NCI-H2081 treated with DMSO at 0.1 percent for 48 hours (cell line): ENCODE measurements at regions not wholly inside any gene's neighbourhood (a gene's known extent, or its start where the extent isn't known, plus 50 kb on each side); places are given as distances from the start of the nearest gene placed in this dataset.

Source experiments
- DNase-seq: peaks from one replicate; lab custom pipeline; 2025; lab: John Stamatoyannopoulos, UW

DNA sequence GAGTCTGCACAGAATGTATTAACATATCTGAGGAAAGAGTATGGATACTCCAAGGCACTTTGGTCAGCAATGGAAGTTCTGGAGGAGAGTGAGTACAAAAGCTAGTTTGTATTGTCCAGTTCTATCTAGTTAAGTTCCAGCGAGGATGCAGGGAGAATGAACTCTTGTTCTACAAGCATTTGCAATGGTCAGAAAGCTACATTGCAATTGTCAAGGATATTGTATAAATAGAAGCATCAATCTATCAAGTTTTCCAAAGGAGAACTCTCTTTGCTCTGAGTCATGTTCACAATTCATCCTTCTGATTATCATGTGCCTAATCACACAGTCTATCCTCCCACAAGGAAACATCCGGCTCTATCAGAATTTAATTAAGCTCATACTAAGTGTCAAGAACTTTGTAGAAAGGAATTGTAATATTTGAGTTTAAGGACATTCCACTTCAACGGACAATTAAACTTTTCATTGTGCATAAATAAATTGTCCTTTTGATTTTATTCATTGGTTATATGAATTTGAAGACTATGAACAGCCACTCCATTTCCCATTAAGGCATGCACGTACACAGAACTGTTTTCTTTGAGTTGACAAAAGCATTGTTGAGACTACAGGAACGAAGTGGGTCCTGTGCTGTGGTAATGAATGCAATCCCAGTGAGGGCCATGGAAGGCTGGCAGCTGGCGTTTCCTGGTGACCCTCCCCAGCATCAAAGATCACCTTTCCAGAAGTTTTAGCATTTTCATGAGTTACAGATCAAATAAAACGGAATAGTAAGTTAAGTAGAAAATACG lies 973.5 kb upstream of the GOT2 start:
- DNase-seq, result no peak

DNA sequence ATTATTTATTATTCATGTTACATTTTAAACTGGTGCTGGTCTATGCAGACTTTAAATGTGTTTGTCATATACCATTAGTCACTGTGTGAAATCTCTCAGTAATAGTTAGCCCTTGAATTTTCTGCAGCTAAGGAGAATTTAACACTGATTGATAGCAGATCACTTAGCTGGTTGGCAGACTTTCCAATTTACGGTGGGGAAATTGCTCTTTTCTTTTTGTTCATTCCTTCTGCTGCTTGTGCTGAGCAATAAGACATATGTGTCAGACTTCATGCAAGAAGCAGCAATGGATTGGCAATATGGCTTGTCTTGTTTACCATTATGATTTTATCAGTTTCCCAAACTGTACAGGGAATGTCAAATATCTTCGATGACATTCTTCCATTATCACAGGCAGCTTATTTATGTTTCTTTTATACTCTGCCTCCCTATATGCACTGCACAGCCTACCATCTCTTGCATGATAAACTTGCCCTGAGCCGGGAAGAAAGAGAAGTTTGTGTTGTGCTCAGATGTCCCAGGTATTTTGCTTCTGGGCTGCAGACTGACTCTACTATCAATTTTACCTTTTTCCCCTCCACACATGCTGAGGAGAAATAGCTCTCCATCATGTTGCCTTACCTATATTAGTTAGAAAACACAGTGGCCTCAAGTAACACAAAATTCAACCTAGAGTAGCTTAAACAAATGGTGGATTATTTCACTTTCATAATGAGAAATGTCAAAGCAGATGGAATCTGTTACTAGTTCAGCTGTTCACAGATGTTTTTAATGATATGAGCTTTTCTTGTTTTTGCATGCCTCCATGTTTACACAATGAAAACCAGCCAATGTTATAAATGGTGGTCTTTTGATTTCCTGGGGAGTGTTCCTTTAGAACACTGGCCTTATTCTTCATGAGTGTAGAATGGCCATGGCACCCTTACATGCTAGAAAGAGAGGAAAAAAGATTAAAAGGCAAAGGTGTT lies 968.1 kb upstream of the GOT2 start:
- no peak for DNase-seq

DNA sequence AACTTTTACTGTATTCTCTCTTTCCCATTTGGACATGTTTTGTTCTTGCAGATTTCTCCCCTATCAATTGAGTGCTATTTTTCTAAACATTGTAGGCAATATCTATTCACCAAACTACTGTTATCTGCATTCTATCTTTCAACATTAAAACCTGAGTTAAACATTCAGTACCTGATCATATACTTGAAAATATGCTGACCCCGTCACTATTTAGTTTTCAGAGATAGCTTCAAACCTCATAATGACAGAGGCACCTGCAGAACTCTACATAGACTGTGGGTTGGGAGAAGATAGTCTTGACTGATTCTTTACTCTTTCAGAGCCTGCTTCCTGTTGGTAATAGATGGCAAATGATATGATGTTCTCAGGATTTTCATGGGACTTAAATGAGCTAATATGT lies 965.7 kb upstream of the GOT2 start:
- DNase-seq, result no peak

DNA sequence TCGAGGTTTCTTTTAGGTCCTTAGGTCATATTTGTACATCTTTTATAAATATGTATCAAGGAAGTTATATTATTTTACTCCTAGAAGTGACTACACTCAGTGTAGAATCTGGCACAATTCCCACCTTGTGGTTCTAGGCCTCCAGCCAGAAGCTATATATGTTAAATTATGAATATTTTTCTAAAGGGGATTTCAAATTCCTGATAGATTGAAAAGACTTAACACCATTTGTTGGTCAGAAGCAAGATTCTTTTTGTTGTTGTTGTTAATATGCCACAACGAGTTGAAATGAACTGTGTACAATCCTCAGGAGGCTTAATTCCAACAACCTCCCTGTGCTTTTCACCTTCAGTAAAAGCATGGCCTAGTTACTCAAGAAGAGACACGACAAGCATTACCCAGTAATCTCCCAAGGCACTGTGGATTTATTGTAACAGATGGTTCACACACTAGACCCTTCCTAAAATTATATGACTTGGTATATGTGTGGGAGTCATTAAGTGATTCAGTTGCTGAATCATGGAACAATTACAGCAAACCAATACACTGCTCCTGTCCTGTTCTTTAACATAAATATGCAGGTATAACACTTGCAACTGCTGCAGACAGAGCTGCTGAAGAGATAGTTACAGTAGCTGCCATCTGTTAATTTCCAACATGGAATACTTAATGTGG lies 964.4 kb upstream of the GOT2 start:
- DNase-seq, result no peak

DNA sequence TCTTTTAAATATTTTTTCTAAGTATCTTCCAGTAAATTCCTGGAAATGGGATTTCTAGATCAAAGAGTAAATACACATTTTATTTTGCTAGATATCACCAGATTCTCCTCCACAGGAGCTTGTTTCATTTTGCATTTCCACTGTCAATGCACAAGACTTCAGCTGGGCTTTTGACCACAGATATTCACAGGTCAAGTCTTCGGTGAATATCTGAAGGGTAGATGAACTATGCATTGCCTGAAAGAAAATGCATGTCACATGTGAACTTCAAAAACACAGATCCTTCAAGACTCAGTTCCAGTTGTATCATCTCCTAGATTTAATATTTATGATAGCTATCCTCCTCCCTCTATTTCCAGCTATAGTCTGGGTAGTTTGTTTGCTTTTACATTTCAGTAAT lies 963.6 kb upstream of the GOT2 start:
- DNase-seq, result no peak

DNA sequence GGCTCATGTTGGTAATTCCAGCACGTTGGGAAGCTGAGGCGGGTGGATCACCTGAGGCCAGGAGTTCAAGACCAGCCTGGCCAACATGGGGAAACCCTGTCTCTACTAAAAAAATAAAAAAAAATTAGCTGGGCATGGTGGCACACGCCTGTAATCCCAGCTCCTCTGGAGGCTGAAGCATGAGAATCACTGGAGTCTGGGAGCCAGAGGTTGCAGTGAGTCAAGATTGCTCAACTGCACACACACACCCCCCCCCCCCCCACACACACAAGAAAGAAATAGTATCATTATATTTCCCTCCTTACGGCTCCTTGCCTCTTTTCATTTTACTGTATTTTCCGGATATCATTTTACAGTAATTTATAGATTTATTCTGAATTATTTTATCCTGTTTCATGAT lies 963.1 kb upstream of the GOT2 start:
- DNase-seq, result no peak

DNA sequence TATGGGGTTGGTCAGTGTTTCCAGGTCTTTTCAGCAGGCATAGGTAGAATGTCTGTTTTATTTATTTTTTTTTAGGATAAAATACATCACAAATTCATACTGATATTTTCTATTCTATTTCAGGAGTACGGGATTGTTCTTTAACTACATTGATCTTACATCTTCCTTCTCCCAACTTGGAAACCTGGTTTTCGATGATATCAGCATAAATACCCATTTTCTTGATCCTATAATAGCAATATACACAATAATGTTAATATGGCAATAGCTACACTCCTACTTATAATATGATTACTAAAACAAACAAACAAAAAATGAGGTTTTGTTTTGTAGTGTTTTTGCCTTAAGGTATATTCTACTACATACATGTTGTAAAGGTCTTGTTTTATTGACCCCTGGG lies 962.4 kb upstream of the GOT2 start:
- no peak for DNase-seq

DNA sequence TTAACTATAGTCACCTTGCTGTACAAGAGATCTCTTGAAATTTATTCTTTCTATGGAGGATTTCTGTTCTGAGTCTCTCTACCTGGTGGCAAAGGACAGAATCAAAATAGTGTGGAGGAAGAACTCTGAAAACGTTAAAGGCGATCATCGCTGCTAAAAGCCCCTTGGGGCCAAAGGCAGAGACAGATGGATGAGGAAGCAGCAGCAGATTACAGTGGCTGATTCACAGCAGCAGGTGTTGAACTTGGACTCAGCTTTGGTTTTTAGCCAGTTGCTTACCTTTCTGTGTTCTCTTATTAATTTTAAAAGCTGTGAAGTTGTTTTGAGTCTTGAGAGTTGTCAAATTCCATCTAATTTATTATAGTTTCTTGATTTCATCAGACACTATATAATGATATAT lies 956.1 kb upstream of the GOT2 start:
- DNase-seq, result no peak

DNA sequence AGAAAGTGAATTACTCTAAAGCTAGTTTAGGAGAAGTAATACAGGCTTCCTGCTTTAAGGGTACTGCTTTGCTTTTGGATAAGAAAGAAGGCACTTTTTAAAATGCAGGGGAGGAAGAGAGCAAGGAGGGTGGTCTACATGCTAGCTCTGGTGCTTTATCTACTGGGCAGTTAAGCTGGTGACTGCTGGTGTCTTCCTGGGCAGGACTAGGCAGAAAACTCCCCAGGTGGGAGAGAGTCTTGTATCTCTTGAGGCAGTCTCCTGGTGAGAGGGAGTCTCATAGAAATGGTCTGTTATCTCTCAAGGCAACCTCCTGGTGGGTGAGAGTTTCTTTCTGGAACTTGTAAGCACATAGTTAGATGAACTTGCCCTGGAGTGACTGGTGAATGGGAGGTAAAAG lies 953.9 kb upstream of the GOT2 start:
- no peak for DNase-seq

DNA sequence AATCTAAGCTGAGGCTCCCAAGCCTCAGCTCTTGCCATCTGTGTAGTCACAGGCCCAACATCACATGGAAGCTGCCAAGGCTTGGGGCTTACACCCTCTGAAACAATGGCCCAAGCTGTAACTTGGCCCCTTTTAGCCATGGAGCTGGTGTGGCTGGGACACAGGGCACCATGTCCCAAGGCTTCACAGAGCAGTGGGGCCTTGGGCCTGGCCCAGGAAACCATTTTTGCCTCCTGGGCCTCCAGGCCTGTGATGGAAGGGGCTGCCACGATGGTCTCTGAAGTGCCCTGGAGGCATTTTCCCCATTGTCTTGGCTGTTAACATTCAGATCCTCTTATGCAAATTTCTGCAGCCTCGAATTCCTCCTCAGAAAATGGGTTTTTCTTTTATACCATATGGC lies 952.3 kb upstream of the GOT2 start:
- DNase-seq, result no peak

DNA sequence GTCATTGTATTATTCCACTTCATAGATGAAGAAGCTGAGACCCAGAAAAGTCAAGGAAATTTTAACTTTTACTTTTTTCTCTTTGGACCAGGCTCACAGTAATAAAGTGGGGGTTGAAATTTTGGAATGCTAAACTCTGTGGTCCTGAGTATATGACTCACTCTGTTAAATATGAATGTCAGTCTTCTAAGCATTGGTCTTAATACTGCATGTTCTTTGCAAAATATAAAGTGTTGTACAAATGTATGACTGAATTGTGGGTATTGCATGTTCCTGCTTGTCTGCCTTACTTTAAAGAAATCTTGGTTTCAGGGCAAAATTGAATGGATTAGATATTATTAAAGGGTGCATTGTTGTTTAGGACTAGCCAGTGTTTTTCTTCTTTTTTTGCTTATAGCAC lies 950.8 kb upstream of the GOT2 start:
- DNase-seq, result no peak

DNA sequence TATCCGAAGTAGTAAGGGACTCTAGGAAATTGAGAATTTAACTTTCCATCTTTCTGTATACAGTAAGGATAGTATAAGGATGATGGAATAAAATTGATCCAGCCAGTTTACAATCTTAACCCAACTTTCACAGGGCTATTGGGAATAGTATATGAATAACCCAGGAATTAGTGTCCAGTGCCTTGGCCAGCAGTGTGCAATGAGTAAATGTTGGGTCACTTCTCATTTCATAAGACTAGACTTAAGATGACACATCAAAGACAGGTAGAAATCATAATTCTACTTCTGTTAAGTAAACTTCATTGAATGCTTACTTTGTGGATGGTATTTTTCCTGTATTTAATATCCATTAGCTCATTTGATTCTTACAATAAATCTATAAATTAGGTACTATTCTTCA lies 949.6 kb upstream of the GOT2 start:
- no peak for DNase-seq

DNA sequence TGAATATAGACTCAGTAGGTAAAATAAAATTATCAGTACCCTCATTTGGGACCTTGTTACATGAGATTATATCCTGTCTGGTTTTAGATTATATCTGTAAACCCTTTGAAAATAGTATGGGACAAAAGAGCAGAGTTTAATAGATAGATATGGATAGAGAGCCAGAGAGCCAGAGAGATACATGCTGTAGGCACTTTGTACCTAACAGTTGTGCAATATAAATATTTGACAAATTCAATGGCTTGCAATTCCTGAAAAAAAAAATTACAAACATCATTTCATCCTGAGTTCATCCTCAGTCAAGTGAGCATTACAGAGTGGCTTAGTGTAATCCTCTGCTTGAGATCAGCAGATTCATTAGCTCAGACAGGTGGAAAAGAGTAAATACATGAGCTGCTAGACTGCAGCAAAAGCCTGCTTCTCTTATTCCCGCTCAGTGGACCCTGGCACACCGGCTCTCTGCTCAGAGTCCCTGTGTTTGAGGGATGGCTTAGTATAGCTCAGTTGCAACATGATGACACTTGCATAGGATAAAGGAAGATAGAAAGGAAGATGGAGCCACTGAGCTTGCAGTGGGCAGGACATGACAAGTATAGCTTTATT lies 931.6 kb upstream of the GOT2 start:
- DNase-seq, result no peak

DNA sequence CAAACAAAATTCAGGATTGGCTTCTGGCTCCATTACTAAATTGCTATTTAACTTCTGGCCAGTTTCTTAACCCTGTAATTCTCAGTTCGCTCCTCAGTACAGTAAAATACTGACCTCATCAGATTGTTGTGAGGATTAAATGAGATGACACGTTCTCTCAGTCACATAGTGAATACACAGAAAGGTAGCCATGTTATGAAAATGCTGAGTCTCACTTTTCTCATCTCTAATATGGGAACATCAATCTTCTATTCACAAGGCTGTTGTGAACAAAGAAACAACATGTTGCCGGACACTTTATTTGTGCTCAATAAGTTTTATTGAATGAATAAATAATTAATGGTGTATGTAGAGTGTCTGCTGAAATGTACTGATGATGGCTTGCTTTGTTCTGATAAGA lies 924.5 kb upstream of the GOT2 start:
- no peak for DNase-seq

DNA sequence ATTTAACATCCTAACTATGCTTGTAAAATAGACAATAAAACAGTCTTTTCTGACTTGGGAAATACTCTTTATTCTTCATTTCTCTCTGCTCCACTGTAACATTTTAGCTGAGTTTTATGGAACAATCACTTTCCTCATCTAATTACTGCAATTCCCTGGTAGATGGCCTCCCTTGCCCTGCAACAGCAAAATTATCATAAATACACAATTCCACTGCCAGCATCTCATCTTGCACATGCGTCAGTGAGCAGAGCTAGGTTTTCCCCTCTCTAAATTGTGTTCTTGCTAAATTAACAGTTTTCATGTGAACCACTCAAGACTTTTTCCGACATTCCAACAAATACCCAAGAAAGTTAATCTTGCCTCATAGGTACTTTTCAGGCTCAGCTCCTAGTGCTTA lies 920.9 kb upstream of the GOT2 start:
- DNase-seq, result no peak

DNA sequence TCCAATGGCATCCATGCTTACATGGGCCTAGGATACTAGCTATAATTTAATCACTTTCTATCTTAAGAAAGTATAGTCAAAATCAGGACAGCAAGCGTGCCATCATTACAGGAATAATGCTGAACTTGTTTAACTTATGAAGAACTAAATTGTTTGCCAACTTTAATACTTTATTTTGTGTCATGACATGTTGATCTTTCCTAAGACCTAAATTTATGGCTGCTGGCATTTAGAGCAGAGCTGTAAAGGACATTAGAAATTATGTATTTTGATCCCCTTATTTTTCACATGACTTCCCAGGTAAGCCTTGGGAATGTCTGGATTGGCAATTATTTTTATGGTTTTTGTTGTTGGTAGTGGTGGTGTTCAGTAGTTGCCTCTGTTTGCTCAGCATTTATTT lies 920.3 kb upstream of the GOT2 start:
- no peak for DNase-seq

DNA sequence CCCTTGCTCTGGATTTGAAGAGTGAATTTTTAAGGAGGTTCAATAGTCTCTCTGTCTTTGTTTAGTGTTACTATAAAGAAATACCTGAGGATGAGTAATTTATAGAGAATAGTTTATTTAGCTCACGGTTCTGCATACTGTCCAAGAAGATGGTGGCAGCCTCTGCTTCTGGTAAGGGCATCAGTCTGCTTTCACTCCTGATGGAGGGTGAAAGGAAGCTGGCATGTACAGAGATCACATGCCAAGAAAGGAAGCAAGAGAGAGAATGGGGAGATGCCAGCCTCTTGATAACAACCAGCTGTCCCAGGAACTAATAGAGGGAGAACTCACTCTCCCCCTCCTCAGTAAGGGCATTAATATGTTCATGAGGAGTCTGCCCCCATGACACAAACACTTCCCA lies 917.5 kb upstream of the GOT2 start:
- no peak for DNase-seq

DNA sequence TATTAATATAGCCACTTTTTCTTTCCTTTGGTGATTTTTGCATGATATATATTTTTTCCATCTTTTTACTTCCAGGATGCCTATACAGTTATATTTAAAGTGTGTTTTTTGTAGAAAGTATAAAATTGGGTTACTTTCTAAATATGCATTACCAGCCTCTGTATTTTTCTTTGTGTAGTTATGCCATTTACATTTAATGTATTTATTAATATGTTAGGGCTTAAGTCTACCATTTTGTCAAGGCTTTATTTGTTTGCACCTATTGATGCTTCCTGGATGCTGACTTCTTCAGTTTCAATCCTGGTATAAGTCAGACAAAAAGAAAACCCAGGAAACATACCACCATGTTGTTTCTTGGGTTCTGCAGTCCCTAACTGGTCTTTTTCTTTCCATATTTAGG lies 911.1 kb upstream of the GOT2 start:
- no peak for DNase-seq

DNA sequence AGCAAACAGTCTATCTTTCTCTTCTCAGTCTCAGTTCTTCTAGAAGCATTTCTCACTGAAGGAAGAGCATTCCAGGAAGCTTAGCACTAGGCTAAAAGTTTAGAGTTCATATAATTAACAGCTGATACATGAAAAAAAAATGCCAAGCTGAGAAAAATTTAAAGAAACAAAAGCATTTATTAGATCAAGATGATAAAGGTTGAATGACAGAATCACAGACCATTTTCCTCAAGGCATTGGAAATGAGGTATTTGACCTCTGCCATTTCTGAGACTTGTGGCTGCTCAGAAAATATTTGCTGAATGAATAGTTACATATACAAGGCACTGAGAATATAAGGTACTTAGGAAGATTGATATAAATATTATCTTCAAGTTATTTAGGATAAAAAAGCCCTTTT lies 901.6 kb upstream of the GOT2 start:
- DNase-seq, result no peak

DNA sequence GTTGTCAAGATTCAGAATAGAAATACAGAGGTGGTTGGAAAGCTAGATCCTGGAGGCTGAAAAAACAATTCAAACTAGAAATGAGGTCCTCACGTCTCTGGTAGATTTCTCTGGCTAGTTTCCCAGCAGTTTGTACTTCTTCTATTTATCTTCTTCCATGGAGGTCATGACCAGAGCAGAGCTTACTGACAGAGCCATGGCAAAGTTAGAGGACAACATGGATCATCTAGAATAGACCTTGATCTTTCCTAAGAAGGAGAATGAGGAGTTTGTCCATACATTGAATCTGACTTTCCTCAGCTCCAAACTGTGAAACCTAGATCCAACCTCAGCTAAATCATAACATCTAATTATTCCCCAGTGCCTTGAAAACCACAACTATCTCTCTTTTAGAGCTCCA lies 900.8 kb upstream of the GOT2 start:
- no peak for DNase-seq

DNA sequence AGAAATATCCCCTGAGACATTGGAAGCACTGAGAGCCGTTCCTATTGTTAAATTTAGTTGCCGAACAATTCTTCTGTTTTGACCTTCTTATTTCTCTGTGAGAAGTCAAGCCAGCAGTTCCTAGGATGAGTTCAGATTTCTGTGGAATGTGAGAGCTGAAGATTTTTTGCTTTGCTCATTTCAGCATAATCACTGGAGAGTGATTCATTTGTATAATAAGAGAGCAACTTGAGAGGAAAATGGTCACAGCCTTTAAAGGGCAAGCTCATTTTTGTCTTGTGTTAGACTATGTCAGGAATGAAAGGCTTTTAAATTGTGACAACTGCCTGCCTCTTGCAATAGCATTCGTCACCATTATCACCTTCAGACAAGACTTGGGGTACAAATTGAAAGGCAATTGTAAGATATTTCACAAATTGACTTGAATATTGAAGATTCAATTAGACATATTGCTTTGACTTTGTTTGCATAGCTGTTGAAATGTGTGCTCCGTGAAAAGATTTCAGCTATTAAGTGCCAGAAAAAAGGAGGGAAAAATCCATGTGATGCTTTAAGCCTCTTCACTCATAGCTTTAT lies 900.0 kb upstream of the GOT2 start:
- DNase-seq, result no peak

DNA sequence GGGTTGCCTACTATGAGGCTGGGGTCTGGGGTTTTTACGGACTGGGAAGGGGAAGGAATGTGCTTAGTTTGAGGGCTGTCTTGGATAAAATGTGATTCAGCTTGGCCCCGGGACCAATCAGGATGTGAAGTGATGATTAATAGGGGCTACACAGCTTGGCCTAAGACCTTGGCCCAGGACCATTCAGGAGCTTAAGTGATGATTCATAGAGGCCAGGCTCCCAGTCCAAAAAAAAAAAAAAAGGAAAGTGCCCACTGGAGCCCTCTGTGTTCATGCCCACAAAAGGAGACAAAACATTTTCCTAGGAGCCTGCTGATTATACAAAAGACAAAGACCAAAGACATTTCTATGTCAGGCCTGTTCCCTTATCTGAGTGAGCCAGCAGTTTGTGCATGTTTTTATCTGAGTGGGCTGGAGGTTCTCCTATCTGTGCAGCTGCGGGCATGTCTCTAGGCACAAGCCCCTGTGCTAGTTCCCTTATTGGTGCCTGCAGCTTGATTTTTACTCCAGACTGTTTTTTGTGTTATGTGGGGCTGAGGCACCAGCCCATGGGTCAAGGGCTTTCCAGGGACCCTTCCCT lies 898.2 kb upstream of the GOT2 start:
- DNase-seq, result no peak
